ENCODE measurements at regions not wholly inside any gene's neighbourhood (a gene's known extent, or its start where the extent isn't known, plus 50 kb on each side); places are given as distances from the start of the nearest gene placed in this dataset.

GRCh38 chr1:162929177-162929576 lies 68.2 kb upstream of the CCDC190 start (continued):
- TF ChIP-seq CHD7 (IDR thresholded peaks at IDR 0.05; ENCODE audit: insufficient replicate concordance, low read length) (no peak), KDM4A (IDR thresholded peaks at IDR 0.05; ENCODE audit: low read depth, low read length, severe bottlenecking) (no peak), ATF2 (IDR thresholded peaks at IDR 0.05; ENCODE audit: low read length) (no peak), SP4 (IDR thresholded peaks at IDR 0.05; ENCODE audit: low read length) (no peak), BCL11A (IDR thresholded peaks at IDR 0.05; ENCODE audit: low read depth in 2 of 2, low read length in 2 of 2) (no peak), MAX (IDR thresholded peaks at IDR 0.05) (no peak), BACH1 (IDR thresholded peaks at IDR 0.05; ENCODE audit: low read length) (no peak), POLR2AphosphoS5 (IDR thresholded peaks at IDR 0.05; ENCODE audit: low read depth, low read length) (no peak)
